ENCODE measurements at regions not wholly inside any gene's neighbourhood (a gene's known extent, or its start where the extent isn't known, plus 50 kb on each side); places are given as distances from the start of the nearest gene placed in this dataset.

GRCh38 chr15:26295336-26296085 is 432.4 kb upstream of the ATP10A start:
- H3K4me2 ChIP-seq (ENCODE audit: low read length): no peak overlapping the region
- no peak for ATAC-seq

More at GRCh38 chr15:26295336-26296085, 432.4 kb upstream of the ATP10A start:
- no peak for DNase-seq (ENCODE audit: low read depth, low spot score)
- no peak overlapping the region for H3K27ac ChIP-seq (ENCODE audit: low read depth, low read length)
- CTCF ChIA-PET: no interaction called here
- H3K79me2 ChIP-seq (ENCODE audit: insufficient read depth, low read length): no peaks in the 10 kb centered on the region
- H2AFZ ChIP-seq (ENCODE audit: low read depth, low read length, poor library complexity, severe bottlenecking): no peak overlapping the region
- no peak overlapping the region for H3K4me3 ChIP-seq (replicated peaks in 1 of 2; ENCODE audit: low read depth in 1 of 2, low read length in 2 of 2)
- intact Hi-C loops (cut with micrococcal nuclease): no loop called here
- POLR2A ChIA-PET: no interaction called here
- no TSS peak for BruUV-seq (replicated peaks)
- no peaks in the 10 kb centered on the region for H3K27me3 ChIP-seq (ENCODE audit: insufficient read depth, low read length)
- RAD21 ChIA-PET (ENCODE audit: low non-redundant PET in 1 of 2, low total read pairs in 2 of 2, uncharacterized antibody in 2 of 2, unreplicated experiment in 2 of 2): no interaction called here
- H3K9me2 ChIP-seq (ENCODE audit: insufficient read depth): no peaks in the 10 kb centered on the region
- H3K9ac ChIP-seq (ENCODE audit: low read length): no peak overlapping the region
- TF ChIP-seq, protein P1, sequence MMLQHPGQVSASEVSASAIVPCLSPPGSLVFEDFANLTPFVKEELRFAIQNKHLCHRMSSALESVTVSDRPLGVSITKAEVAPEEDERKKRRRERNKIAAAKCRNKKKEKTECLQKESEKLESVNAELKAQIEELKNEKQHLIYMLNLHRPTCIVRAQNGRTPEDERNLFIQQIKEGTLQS (IDR thresholded peaks at IDR 0.05): no peak
- TF ChIP-seq EZH2 (IDR thresholded peaks at IDR 0.05): no peak
- no peak for TF ChIP-seq ZFX (IDR thresholded peaks at IDR 0.05)
- no peak for TF ChIP-seq SRF (IDR thresholded peaks at IDR 0.05; ENCODE audit: low read depth)
- TF ChIP-seq EGR1 (IDR thresholded peaks at IDR 0.05; ENCODE audit: low read depth): no peak
- TF ChIP-seq, protein P2, sequence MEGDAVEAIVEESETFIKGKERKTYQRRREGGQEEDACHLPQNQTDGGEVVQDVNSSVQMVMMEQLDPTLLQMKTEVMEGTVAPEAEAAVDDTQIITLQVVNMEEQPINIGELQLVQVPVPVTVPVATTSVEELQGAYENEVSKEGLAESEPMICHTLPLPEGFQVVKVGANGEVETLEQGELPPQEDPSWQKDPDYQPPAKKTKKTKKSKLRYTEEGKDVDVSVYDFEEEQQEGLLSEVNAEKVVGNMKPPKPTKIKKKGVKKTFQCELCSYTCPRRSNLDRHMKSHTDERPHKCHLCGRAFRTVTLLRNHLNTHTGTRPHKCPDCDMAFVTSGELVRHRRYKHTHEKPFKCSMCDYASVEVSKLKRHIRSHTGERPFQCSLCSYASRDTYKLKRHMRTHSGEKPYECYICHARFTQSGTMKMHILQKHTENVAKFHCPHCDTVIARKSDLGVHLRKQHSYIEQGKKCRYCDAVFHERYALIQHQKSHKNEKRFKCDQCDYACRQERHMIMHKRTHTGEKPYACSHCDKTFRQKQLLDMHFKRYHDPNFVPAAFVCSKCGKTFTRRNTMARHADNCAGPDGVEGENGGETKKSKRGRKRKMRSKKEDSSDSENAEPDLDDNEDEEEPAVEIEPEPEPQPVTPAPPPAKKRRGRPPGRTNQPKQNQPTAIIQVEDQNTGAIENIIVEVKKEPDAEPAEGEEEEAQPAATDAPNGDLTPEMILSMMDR (IDR thresholded peaks at IDR 0.05 in 2 of 3, conservative IDR thresholded peaks at IDR 0.05 in 1 of 3; ENCODE audit: borderline replicate concordance in 1 of 3, insufficient read depth in 1 of 3, low read depth in 2 of 3, low read length in 2 of 3): no peak
- TF ChIP-seq POLR2AphosphoS5 (IDR thresholded peaks at IDR 0.05; ENCODE audit: low read depth, low read length): no peak
- no peak for TF ChIP-seq CEBPB (IDR thresholded peaks at IDR 0.05; ENCODE audit: low read depth)
- TF ChIP-seq ZBTB33 (IDR thresholded peaks at IDR 0.05; ENCODE audit: extremely low read depth, insufficient replicate concordance, low read length): no peak
- TF ChIP-seq SP1 (IDR thresholded peaks at IDR 0.05; ENCODE audit: low read depth): no peak
- H4K20me1 ChIP-seq (ENCODE audit: insufficient read depth): no peaks in the 10 kb centered on the region
- no peaks in the 10 kb centered on the region for H3K4me1 ChIP-seq (ENCODE audit: control insufficient read depth in 1 of 2, insufficient read depth in 2 of 2, low read length in 2 of 2)
- H3K9me3 ChIP-seq (ENCODE audit: control insufficient read depth in 1 of 2, insufficient read depth in 1 of 2, low read depth in 1 of 2, low read length in 2 of 2): peaks cover 15 to 41% of the 10 kb centered on the region in 2 experiments; a peak in 2 of 4 replicates
- H3K36me3 ChIP-seq (ENCODE audit: control insufficient read depth in 1 of 2, insufficient read depth in 2 of 2, low read length in 2 of 2): no peaks in the 10 kb centered on the region
